NCI-H460 (cell line): ENCODE measurements at regions not wholly inside any gene's neighbourhood (a gene's known extent, or its start where the extent isn't known, plus 50 kb on each side); places are given as distances from the start of the nearest gene placed in this dataset.

Source experiments
- DNase-seq: peaks from one replicate; pipeline ENCODE4 v3.0.0-alpha.2; 2016; ENCODE audit warnings: low read depth; ENCODE audit errors: extremely low read depth

DNA sequence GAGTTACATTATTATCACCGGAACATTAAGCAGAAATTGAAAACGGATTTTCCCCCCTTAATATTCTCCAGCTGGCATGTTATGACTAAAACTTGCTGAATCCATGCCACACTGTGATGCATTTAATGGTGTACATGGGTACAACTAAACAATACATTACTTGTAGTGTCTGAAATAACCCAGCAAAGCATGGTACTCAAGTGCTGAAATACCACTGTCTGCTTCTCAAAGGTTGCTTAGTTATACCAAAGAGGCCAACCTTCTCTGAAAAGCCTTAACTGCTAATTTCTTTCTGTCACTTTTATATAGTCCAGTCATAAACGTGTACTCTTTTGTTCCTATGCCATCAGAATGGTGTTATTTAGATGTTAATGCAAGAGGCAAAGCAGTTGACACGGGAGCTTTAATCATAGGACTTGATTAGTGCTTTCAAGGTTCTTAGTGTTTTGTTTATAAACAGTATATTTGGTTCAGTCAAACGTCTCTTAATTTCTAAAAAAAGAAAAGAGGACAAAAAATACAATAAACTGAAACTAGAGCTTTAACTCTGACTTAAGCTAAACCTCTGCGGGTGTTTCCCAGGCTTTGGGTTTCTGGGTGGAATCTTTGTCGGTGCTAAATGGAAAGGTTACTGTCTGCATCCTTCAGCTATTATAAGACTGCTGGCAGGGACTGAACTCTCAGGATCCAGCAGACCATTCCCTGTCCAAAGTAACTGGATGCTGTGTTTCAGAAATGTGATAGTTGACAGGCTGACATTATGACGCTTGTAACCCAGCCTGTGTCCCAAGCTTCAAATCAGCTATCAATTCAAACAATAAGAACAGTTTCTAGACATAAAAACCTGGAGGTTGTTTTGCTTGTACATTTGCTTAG, 202.6 kb downstream of the PPP1R3A start:
- DNase-seq, result no peak

DNA sequence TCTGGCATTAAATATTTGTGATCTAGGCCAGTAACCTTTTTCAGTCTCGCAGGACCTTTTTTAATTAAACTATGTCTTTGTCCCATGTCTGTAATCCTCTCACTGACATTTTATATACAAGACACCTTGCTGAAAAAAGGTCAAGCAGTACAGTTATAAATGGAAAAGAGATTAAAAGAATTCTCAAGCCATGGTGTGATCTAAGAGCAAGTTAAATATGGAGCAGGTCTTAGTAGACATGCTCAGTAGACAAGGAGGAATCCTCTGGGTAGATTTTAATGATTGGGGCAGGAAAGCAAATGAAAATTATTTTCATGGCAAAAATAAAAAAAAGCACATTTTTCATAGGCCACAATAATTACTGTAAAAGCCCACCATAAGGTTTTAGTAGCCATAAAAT, 203.5 kb downstream of the PPP1R3A start:
- DNase-seq, result no peak

DNA sequence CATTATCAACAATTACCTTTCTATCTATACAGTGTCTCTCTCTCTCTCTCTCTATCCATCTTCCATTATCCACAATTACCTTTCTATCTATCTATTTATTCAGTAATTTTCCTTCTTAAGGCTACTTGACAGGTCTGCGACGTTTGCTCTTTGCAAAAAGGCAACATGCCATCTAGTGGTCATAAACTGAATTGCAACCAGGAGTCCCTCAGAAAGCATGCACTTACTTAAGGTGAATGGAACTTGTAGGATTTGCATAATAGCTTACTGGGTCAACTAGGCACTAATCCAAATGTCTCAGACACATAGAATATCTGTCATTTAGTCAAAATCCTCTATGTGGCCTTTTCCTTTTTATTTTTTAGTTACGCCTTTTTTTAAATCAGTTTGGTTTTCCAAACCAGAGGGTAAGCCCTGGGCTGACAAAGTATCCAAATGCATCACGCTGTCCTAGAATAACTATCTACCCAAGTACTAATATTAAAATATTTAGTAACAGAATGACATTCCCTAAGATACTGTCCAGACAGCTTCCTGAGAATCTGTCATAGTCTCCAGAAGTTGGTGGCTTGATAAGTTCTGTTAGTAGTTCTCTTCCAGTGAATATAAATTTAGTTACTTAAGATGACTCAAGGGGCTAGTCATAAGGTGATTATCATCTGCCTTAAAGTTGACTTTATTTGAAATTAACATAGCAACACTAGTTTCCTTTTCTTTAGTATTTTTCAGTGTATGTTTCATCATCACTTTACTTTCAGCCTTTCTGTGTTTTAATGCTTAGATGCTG, 208.3 kb downstream of the PPP1R3A start:
- DNase-seq, result peak; percentile 66

DNA sequence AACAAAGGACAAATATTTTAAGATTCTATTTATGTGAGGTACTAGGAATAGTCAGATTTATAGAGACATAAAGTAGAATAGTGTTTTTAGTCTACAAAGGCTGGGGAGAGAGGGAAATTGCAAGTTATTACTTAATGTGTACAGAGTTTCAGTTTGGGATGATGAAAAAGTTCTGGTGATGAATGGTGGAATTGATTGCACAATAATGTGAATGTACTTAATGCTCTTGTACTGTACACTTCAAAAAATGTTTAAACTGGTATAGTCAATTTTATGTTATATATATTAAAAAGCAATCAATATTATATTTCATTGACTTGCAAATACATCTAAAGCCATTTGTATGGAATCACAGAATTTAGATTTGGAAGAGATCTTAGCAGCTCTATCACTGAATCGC, 213.4 kb downstream of the PPP1R3A start:
- DNase-seq, result no peak

DNA sequence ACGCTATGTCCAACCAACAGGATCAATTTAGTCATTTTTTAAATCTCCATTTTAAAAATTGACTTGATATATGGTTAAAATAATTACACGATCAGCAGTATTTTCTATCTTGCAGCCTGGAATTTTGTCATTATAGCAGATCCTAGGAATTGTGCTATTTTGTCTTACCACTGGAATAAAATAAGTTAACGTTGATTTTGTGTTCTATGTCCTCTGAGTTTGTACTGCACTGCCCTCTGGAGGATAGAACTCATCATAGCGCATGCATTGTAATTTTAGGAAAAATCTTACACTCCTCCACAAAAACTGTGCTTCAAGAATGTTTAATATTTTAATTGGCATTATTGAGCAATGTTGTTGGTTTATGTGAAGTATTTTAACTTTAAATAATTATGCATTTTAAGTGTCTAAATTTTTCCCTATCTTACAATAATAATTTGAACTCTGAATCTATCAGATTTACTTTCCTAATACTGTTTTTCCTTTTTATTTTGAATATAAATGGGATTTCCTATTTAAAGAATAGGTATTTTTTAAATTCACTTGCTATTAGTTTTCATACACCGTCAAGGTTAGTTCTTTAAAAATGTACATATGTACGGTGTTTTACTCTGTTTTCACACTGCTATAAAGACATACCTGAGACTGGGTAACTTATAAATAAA, 220.1 kb downstream of the PPP1R3A start:
- DNase-seq, result peak; percentile 26

DNA sequence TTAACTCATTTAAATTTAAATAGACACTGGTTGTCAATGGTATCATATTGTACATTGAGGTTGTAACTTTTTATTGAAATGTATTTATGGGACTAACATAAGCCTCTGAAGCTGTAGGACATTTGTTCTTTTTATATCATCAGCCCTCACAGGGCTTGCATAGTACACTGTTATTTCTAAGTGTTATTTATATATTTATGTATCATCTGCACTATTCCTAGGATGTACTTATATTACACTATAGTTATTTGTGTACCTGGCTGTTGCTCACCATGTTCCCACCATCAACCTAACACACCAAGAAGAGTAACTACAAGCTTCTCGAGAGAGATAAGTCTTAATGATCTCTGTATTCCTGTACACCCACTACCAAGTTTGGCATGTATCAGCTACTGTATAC, 224.7 kb downstream of the PPP1R3A start:
- DNase-seq, result no peak

DNA sequence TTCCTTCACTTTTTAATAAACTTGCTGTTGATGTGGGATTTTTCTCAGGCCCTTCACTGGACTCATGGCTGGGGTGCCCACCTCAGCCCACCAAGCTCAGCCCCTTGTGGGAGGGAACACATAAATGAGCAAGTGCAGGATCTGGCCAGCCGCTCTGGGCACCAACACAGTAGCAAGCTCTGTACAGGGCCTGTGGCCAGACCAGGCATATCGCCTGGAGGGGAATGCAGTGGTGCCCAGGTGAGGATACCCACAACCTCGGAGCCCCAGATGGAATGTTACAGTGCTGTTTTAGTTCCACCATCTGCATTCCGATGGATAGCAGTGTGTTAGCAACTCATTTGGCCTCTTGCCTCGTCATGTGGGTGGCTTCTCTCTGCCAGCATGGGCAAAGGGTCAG, 234.6 kb downstream of the PPP1R3A start:
- no peak for DNase-seq

DNA sequence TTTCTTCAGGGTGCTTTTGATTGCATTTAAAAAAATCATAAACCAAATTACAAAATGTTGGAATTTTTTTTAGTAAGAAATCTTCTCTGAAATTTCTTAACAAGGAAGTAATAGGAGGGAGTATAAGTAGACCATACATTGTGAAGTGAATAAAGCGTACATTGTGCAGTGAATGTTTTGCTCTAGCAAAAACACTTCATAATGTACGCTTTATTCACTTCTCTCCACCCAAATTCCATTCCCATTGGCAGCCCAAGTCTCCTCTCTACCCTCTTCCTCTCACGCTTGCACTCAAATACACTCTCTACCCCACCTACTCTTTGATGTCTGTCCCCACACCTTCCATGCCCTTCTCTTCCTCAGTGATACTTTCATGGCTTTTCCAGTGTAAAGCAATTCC, 241.0 kb downstream of the PPP1R3A start:
- no peak for DNase-seq

DNA sequence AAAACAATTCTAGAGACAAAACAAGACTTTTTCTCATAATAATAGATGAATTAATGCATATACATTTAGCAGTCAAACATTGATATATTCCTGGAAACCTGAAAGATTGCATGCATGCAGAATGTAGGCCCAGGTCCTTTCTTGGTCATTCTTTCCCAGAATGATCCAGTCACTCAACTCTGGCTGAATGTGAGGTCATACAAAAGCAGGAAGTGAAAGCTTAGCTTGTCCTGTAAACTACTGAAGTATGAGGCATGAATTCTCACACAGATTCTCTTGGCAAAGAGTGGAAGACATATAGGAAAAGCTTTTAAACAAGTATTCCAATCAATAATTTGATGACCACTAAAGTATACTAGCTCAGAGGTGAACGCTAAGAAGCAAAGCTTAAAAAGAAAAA, 253.9 kb downstream of the PPP1R3A start:
- no peak for DNase-seq

DNA sequence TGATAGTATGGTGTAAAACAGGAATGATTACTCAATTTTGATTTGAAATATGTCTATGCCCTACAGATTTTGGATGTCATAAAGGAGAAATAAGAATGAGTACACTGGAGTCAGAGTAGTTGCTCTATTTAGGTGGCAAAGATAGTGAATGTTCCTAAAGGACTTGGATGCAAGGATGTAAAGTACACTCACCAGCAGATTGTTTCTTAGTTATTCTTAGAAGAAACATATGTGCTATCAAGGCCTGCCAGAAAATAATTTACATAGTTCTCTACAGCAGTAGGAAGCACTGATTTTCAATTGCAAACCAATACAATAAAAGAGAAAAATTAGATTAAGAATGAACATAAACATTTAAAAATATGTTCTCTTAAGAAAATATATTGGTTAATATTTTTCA, 259.4 kb downstream of the PPP1R3A start:
- no peak for DNase-seq

DNA sequence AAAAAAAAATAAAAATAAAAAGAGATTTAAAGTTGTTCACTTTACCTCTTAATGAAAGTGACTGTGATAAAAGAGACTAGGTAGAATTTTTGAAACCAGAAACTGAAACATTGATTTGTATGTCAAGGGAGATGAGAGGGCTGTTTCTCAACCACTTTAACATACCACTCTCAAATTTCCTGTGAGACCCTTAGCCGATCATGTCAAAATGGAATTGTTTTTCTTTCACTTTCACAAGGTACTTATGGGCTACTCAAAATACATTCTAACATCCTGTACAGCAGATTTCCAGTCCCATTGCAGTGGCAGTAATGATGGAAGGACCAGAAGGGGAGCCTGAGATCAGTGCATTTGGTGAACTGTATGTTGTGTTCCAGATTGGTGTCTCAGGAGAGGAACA, 261.2 kb downstream of the PPP1R3A start:
- no peak for DNase-seq

DNA sequence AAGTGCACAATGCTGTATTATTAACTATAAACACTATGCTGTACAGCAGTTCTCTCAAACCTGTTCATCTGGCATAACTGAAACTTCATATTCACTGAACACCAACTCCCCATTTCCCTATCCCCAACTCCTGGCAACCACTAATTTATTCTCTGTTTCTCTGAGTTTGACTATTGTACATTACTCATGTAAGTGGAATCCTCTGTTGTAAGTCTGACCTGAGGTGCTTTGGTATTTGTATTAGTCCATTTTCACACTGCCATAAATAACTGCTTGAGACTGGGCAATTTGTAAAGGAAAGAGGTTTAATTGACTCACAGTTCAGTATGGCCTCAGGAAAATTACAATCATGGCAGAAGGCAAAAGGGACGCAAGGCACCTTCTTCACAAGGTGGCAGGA, 266.3 kb downstream of the PPP1R3A start:
- no peak for DNase-seq

DNA sequence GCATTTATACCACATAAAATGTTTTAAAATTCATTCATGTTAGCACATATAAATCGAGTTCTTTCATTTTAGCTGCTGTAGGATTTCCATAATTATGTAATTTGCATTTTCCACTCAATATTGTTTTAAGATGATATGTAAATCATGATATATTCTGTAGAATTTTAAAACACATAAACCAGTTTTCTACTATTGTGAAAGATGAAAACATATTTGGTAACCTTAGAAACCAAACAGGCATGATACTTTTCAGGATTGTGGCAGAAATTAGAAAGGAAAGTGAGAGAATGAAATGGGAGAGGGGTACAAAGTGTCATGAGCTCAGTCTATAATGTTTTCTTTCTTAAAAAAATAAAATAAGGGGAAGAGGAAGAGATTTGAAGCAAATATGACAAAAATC, 269.3 kb downstream of the PPP1R3A start:
- no peak for DNase-seq

DNA sequence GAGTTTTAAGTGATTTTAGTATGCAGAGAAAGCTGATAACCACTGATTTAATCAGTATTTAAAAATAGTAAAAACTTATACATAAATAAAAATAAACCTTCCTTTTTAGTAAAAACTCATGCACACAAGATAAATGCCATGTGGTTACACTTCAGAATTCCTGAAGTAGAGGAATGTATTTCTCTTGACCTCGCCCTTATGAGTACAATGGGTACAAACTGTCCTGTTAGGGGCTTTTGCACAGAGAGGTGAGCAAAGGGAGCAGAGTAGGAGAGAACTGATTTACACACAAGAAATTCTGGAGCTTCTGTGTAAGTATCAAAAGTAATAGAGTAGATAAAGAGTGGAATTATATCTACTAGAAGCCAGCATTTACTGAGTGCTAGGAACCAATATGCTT, 279.6 kb downstream of the PPP1R3A start:
- DNase-seq, result no peak

DNA sequence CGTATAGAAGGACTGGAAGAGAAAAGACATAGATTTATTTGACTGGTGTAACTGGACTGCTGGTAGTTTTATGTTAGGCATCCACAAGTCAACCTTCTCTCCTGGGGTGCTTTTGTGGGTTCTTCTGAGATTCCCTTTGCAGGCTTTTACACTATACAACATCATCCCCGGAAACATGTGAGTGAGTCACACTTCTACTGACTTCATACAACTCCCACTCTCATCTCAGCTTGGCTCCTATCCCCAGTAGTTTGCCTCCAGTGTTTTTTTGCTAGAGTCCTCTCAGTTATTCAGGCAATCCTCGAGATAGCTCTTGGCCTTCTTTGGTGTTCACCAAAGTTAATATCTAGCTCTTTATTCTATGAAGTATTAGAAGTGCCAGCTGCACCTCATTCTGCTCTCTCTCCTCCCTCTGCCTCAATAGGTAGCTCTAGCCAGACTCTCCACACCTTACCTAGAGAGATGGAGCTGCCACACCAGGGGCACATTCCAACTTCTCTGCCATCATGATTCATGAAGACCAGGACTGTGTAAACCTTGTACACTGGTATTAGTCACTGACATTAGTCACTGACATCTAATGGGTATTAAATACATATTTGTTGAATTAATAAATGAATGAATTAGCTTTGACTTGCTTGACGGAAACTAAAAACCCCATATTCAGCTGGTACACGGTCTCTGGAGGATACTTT, 281.9 kb downstream of the PPP1R3A start:
- no peak for DNase-seq

DNA sequence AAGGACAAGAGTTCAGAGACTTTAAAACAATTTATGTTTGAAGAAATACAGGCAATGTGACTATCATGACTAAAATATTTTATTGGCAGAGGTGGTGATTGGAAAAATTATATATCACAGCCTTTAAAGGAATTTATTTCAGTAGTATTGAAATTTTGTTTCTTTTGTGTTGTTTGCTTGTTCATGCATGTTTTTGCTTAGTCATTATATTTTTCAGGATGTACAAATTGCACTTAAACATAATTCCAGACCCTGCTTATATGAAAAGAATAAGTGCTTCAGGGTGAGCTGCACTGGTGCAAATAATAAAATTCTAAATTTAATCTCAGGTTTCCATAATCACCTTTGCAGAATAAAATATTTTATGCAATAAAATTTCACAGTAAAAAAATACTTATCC, 283.3 kb downstream of the PPP1R3A start:
- no peak for DNase-seq

DNA sequence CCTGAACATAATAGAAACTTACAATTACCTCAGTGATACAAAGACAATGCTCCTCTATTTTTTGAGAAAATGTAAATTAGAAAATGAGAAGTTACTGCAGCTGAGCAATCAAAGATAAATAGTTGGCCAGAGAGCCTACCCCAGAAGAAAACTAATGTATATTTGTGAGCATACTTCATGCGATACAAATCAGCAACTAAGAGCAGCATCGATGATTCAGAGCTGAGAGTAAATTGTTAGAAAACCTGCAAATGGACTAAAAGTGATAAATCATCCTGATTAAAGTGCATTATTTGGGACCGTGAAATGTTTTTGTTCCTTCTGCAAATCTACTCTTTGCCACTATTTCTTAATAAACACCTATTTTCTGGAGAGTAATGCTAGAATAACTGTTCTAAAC, 285.7 kb downstream of the PPP1R3A start:
- no peak for DNase-seq

DNA sequence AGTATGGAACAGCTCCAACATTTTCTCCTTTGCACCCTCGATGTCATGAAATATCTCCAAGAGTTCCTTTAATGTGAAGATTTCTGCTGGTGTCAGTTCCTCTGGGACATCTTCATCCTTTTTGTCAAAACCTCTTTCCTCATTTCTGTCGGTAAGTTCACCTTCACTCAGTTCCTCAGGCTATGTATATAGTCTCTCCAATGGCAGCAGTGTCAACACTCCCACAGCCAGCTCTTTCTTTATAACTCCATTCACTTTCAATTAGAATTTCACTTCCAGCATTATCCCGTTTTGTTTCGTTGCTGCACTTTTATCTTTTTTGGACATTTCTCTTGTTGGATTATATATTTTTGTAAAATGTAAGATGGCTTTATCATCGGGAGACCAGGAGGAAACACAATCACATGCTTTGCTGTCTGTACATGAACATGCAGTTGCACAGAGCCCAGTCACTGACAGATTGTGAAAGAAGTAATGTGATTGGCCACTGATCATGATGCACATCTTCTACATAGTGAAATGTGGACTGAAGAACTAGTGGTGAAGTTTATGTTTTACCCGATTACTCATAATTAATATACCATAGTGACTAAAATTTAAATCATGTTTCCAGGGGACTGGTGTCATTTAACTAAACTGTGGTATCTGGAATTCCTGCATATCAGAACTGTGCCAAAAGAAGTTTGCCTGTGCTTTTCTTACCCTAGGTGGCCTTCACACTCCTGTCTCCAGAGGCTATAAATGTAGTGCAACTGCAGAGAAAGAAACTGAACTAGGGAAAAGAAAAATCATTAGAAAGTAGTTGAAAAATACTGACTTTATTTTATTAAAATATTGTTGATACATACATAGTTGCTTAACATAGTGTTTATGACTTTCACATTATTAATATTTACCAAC, 289.6 kb downstream of the PPP1R3A start:
- DNase-seq, result peak; percentile 24

DNA sequence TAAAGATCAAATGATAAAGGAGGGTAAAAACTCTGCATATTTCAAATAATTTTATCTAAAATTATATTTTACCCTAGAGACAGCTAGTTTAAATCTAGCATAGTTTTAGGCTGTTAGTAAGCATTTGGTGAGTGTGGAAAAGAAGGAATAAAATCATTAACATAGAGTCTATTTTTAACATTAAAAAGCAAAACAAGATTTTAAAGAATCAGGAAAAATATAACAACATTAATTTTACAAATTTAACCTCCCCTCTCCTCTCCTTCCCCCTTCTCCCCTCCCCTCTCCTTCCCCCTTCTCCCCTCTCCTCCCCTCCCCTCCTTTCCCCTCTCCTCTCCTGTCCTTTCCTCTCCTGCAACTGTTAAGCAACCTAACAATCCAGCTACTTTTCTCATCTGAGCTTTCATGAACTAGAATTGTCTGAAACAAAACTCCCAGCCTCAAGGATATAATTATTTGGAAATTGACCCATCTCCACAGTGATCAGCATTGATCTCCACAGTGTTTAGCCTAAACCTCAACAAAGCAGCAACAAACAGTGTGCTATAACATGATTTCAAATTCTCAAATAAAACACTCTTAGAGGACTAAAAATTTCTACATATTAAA, 293.2 kb downstream of the PPP1R3A start:
- DNase-seq, result no peak

DNA sequence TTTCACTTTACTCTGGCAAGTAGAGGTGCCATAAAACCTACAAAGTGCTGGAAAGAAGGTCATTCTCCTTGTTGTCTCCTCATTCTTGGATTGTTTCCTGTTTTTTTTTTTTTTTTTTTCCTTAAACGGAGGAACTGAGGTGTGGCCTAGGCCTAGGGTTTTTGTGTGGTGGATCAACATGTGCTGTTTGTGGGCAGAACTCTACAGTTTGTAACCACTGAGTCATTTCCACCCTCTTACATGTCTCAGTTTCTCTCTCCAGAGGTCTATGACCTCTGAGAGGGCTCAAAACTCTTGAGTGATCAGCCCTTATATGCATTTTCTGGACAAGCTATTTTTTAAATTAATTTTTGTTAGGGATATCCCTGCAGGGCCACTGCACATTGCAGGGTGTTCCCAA, 296.0 kb downstream of the PPP1R3A start:
- no peak for DNase-seq
